Loucy (cell line): ENCODE measurements at regions not wholly inside any gene's neighbourhood (a gene's known extent, or its start where the extent isn't known, plus 50 kb on each side); places are given as distances from the start of the nearest gene placed in this dataset.

Experiments used
- H2AFZ ChIP-seq: fragments of 200-600 bp; sonication (generic); 2 replicates; pipeline ENCODE4 v1.6.0; 2016; ENCODE audit warnings: antibody characterized with exemption, mild to moderate bottlenecking, low read length, moderate library complexity
- H3F3A ChIP-seq: fragments of 200-600 bp; 2 replicates; pipeline ENCODE4 v1.6.0; 2016; ENCODE audit warnings: antibody characterized with exemption, low read depth, mild to moderate bottlenecking
- H3K27me3 ChIP-seq: fragments of 200-600 bp; sonication (generic); 2 replicates; pipeline ENCODE4 v1.6.1; 2014; ENCODE audit warnings: low read length, mild to moderate bottlenecking; ENCODE audit not compliant: insufficient read depth, poor library complexity, severe bottlenecking
- H3K36me3 ChIP-seq: fragments of 200-600 bp; sonication (generic); 2 replicates; pipeline ENCODE4 v1.6.1; 2016; ENCODE audit warnings: low read length; ENCODE audit not compliant: insufficient read depth
- H3K4me1 ChIP-seq: fragments of 200-600 bp; sonication (generic); 2 replicates; pipeline ENCODE4 v1.5.1; 2014; ENCODE audit warnings: low read length, mild to moderate bottlenecking; ENCODE audit not compliant: insufficient read depth, poor library complexity, severe bottlenecking
- H3K4me2 ChIP-seq: fragments of 200-600 bp; sonication (generic); 2 replicates; pipeline ENCODE4 v1.6.0; 2014; ENCODE audit warnings: antibody characterized with exemption, low read length, low read depth, mild to moderate bottlenecking; ENCODE audit not compliant: poor library complexity, severe bottlenecking
- H3K4me3 ChIP-seq: fragments of 200-600 bp; sonication (generic); 2 replicates; pipeline ENCODE4 v1.5.1; 2014; ENCODE audit warnings: low read length, mild to moderate bottlenecking, mixed read lengths; ENCODE audit not compliant: poor library complexity, severe bottlenecking
- H3K79me2 ChIP-seq: fragments of 200-600 bp; sonication (generic); 2 replicates; pipeline ENCODE4 v1.6.1; 2014; ENCODE audit warnings: low read length; ENCODE audit not compliant: insufficient read depth
- H3K9ac ChIP-seq: fragments of 200-600 bp; sonication (generic); 2 replicates; pipeline ENCODE4 v1.6.0; 2014; ENCODE audit warnings: mild to moderate bottlenecking, low read depth, low read length, moderate library complexity; ENCODE audit not compliant: poor library complexity, severe bottlenecking
- H3K9me2 ChIP-seq: fragments of 200-600 bp; sonication (generic); replicated peaks from 2 replicates; pipeline ENCODE4 v1.6.1; 2016; ENCODE audit warnings: low read depth, low read length, mixed read lengths
- H3K9me3 ChIP-seq: fragments of 200-600 bp; sonication (generic); 2 replicates; pipeline ENCODE4 v1.6.1; 2014; ENCODE audit warnings: mild to moderate bottlenecking, antibody characterized with exemption, low read length, low read depth; ENCODE audit not compliant: insufficient read depth
- H4K20me1 ChIP-seq: fragments of 200-600 bp; sonication (generic); 2 replicates; pipeline ENCODE4 v1.6.0; 2014; ENCODE audit warnings: antibody characterized with exemption, low read length, mild to moderate bottlenecking; ENCODE audit not compliant: insufficient read depth, poor library complexity, severe bottlenecking
- EZH2phosphoT487 ChIP-seq: fragments of 200-600 bp; IDR thresholded peaks from 2 replicates; pipeline ENCODE4 v1.6.1; 2018; ENCODE audit warnings: antibody characterized with exemption, mild to moderate bottlenecking, moderate library complexity, borderline replicate concordance
- TF ChIP-seq, protein P1 (sequence below): fragments of 200-600 bp; sonication (generic); conservative IDR thresholded peaks from 2 replicates; pipeline ENCODE4 v1.5.1; 2014; ENCODE audit warnings: mild to moderate bottlenecking, antibody characterized with exemption, low read length

- no peak overlapping the region for H2AFZ ChIP-seq
- no peaks in the 10 kb centered on the region for H3K79me2 ChIP-seq
- no peaks in the 10 kb centered on the region for H3K27me3 ChIP-seq
- no peak overlapping the region for H3K4me2 ChIP-seq
- H4K20me1 ChIP-seq, result no peaks in the 10 kb centered on the region
- TF ChIP-seq, protein P1, sequence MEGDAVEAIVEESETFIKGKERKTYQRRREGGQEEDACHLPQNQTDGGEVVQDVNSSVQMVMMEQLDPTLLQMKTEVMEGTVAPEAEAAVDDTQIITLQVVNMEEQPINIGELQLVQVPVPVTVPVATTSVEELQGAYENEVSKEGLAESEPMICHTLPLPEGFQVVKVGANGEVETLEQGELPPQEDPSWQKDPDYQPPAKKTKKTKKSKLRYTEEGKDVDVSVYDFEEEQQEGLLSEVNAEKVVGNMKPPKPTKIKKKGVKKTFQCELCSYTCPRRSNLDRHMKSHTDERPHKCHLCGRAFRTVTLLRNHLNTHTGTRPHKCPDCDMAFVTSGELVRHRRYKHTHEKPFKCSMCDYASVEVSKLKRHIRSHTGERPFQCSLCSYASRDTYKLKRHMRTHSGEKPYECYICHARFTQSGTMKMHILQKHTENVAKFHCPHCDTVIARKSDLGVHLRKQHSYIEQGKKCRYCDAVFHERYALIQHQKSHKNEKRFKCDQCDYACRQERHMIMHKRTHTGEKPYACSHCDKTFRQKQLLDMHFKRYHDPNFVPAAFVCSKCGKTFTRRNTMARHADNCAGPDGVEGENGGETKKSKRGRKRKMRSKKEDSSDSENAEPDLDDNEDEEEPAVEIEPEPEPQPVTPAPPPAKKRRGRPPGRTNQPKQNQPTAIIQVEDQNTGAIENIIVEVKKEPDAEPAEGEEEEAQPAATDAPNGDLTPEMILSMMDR, result no peak
- TF ChIP-seq EZH2phosphoT487, result no peak
- no peaks in the 10 kb centered on the region for H3F3A ChIP-seq
- no peaks in the 10 kb centered on the region for H3K4me1 ChIP-seq
- no peak overlapping the region for H3K4me3 ChIP-seq
- no peaks in the 10 kb centered on the region for H3K9me3 ChIP-seq
- H3K36me3 ChIP-seq, result no peaks in the 10 kb centered on the region
- no peak overlapping the region for H3K9ac ChIP-seq
- H3K9me2 ChIP-seq, result no peaks in the 10 kb centered on the region
Measured at GRCh38 chr4:188639479-188640100, 500.3 kb downstream of the TRIML1 start.

DNA sequence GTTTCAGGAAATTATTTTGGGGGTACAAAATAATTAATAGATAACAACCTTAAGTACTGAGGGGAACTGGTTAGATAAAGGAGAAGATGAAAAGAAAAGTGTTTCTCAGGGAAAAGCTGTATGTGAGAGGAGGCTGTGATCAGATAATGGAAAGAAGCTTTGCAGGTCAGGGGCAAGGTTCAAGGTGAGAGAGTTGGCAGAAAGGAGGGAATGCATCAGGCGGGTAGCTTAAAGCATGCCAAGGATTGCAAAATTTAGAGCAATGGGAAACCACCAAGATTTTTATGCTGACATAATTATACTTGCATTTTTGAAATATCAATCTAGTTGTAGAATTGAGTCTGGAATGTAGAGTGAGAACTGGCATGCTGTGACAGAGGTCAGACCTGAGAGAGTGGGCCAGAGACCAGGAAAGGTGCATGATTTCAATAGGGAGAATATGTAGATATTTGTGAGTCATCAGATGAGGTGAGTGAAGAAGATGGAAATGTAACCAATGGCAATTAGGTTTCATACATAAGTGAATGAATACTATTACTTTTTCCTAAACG is 508.7 kb downstream of the TRIML1 start:
- no peak overlapping the region for H2AFZ ChIP-seq
- no peaks in the 10 kb centered on the region for H3F3A ChIP-seq
- no peaks in the 10 kb centered on the region for H3K4me1 ChIP-seq
- H3K27me3 ChIP-seq, result no peaks in the 10 kb centered on the region
- no peaks in the 10 kb centered on the region for H3K9me2 ChIP-seq
- H3K9ac ChIP-seq, result no peak overlapping the region
- TF ChIP-seq, protein P1, result no peak
- no peak for TF ChIP-seq EZH2phosphoT487
- no peaks in the 10 kb centered on the region for H3K36me3 ChIP-seq
- H3K4me3 ChIP-seq, result no peak overlapping the region
- H4K20me1 ChIP-seq, result no peaks in the 10 kb centered on the region
- H3K9me3 ChIP-seq, result peaks cover 4% of the 10 kb centered on the region; the same call in 1 of the 2 replicates
- no peak overlapping the region for H3K4me2 ChIP-seq
- H3K79me2 ChIP-seq, result no peaks in the 10 kb centered on the region

DNA sequence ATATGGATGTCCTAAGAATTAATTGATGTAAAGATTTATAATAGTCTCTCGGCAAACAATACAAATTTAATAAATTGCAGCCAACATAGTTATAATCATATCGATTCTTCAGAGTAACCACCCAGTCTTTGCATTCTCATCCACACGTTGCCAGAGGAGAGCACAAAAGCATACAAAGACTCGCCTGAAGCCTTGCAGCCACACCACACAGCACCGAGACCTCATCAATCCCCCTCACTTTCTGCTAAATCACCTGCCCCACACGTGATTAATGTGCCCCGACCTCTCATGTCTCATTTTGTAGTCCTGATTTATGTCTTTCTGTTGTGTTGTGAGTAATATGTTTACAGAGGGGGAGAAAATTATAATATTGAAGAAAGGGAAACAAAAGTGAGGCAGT is 510.4 kb downstream of the TRIML1 start:
- no peak overlapping the region for H2AFZ ChIP-seq
- no peak overlapping the region for H3K4me2 ChIP-seq
- no peaks in the 10 kb centered on the region for H3K36me3 ChIP-seq
- H3K9ac ChIP-seq, result no peak overlapping the region
- H3K4me3 ChIP-seq, result no peak overlapping the region
- H3F3A ChIP-seq, result no peaks in the 10 kb centered on the region
- no peaks in the 10 kb centered on the region for H3K79me2 ChIP-seq
- no peaks in the 10 kb centered on the region for H3K27me3 ChIP-seq
- TF ChIP-seq, protein P1, result no peak
- TF ChIP-seq EZH2phosphoT487, result no peak
- no peaks in the 10 kb centered on the region for H4K20me1 ChIP-seq
- H3K9me2 ChIP-seq, result no peaks in the 10 kb centered on the region
- peaks cover 4% of the 10 kb centered on the region; the same call in 1 of the 2 replicates for H3K9me3 ChIP-seq
- no peaks in the 10 kb centered on the region for H3K4me1 ChIP-seq
